T1000 (cell line): ENCODE measurements at regions not wholly inside any gene's neighbourhood (a gene's known extent, or its start where the extent isn't known, plus 50 kb on each side); places are given as distances from the start of the nearest gene placed in this dataset.

Experiments
- DNase-seq: peaks from one replicate; lab custom pipeline; 2025; ENCODE audit warnings: mixed read lengths; lab: John Stamatoyannopoulos, UW

- DNase-seq = no peak
These were observed 205.8 kb upstream of the IER5L start for GRCh38 chr9:129383561-129384490.

GRCh38 chr9:129383019-129383560 lies 205.0 kb upstream of the IER5L start:
- DNase-seq = no peak

GRCh38 chr9:129382281-129383018 lies 204.4 kb upstream of the IER5L start:
- DNase-seq = no peak

- DNase-seq = no peak
These were observed 203.5 kb upstream of the IER5L start for GRCh38 chr9:129381481-129381957.

- no peak for DNase-seq
These were observed 202.9 kb upstream of the IER5L start for GRCh38 chr9:129380961-129381401.

- DNase-seq = no peak
These were observed 201.8 kb upstream of the IER5L start for GRCh38 chr9:129379886-129380285.

- no peak for DNase-seq
These were observed 201.2 kb upstream of the IER5L start for GRCh38 chr9:129379181-129379836.

- no peak for DNase-seq
These were observed 200.0 kb upstream of the IER5L start for GRCh38 chr9:129377931-129378661.

- no peak for DNase-seq
These were observed 199.1 kb upstream of the IER5L start for GRCh38 chr9:129377181-129377580.

GRCh38 chr9:129375845-129376244 lies 197.8 kb upstream of the IER5L start:
- DNase-seq = no peak

- no peak for DNase-seq
These were observed 196.6 kb upstream of the IER5L start for GRCh38 chr9:129374651-129375050.

- DNase-seq = no peak
These were observed 196.2 kb upstream of the IER5L start for GRCh38 chr9:129374231-129374630.

GRCh38 chr9:129373361-129373760 lies 195.3 kb upstream of the IER5L start:
- no peak for DNase-seq

GRCh38 chr9:129370770-129371169 lies 192.7 kb upstream of the IER5L start:
- DNase-seq = no peak

GRCh38 chr9:129368444-129368978 lies 190.4 kb upstream of the IER5L start:
- DNase-seq = no peak

GRCh38 chr9:129367287-129367686 lies 189.2 kb upstream of the IER5L start:
- DNase-seq = no peak

- DNase-seq = no peak
These were observed 187.1 kb upstream of the IER5L start for GRCh38 chr9:129365196-129365595.

GRCh38 chr9:129363216-129363873 lies 185.3 kb upstream of the IER5L start:
- no peak for DNase-seq

GRCh38 chr9:129362287-129363000 lies 184.4 kb upstream of the IER5L start:
- no peak for DNase-seq

- no peak for DNase-seq
These were observed 183.1 kb upstream of the IER5L start for GRCh38 chr9:129361196-129361595.
